ENCODE measurements at regions not wholly inside any gene's neighbourhood (a gene's known extent, or its start where the extent isn't known, plus 50 kb on each side); places are given as distances from the start of the nearest gene placed in this dataset.

GRCh38 chr3:160126761-160127160 lies 98.5 kb upstream of the C3orf80 start:
- POLR2A ChIA-PET, result interaction anchor here (1.0 kb wide), 1 partner anchor 8 kb away, joined by 3 read pairs; no protein-coding TSS in a partner anchor
- no peak for FAIRE-seq
- WGBS (ENCODE audit: insufficient coverage, low coverage, missing lambda C conversion rate), result 0% methylated on average over 4 of the region's 4 CpGs
- H2AFZ ChIP-seq (ENCODE audit: low read depth, low read length), result no peak overlapping the region
- no peak overlapping the region for H3K4me3 ChIP-seq
- in situ Hi-C loops (cut with MboI) (no loop called here), intact Hi-C loops (cut with micrococcal nuclease) (no loop called here)
- no peaks in the 10 kb centered on the region; the same call in 1 of the 2 replicates for H4K20me1 ChIP-seq (replicated peaks; ENCODE audit: control insufficient read depth, insufficient read depth, low read length)
- no peaks in the 10 kb centered on the region for H3K9me1 ChIP-seq (ENCODE audit: control insufficient read depth, insufficient read depth, low read length)
- no peaks in the 10 kb centered on the region for H3K4me1 ChIP-seq (replicated peaks in 1 of 2; ENCODE audit: control insufficient read depth in 2 of 2, insufficient read depth in 2 of 2, low read length in 2 of 2)
- no peak for TF ChIP-seq CREB3 (tag; conservative IDR thresholded peaks at IDR 0.05; ENCODE audit: low read depth)
- no peak for ATAC-seq
- no peaks in the 10 kb centered on the region for H3K9me3 ChIP-seq (replicated peaks; ENCODE audit: control insufficient read depth, insufficient read depth, low read depth, low read length)
- H3K27ac ChIP-seq (ENCODE audit: extremely low read depth, low read depth, low read length), result no peak overlapping the region
- no peak overlapping the region for H3K9ac ChIP-seq (ENCODE audit: insufficient read depth in 1 of 2, low read depth in 2 of 2, low read length in 2 of 2)
- no peak overlapping the region for H3K4me2 ChIP-seq (ENCODE audit: insufficient read depth, low read length)
- CTCF ChIA-PET (ENCODE audit: low intra/inter-chr PET ratio), result no interaction called here
- H3K36me3 ChIP-seq (ENCODE audit: control insufficient read depth, insufficient read depth, low read length), result no peaks in the 10 kb centered on the region
- BruUV-seq (replicated peaks), result no TSS peak
- 0 out of 5 replicates have a peak, but pooled peaks cover 0 to 3% of the 10 kb centered on the region in 2 experiments for H3K27me3 ChIP-seq (ENCODE audit: control insufficient read depth in 2 of 2, insufficient read depth in 2 of 2, low read length in 2 of 2)
- no peak for DNase-seq (ENCODE audit: extremely low read depth in 1 of 4, low spot score in 3 of 4)
- H3K79me2 ChIP-seq (ENCODE audit: control insufficient read depth, insufficient read depth, low read length), result no peaks in the 10 kb centered on the region

GRCh38 chr3:160127308-160127707 lies 97.9 kb upstream of the C3orf80 start:
- H3K27ac ChIP-seq (ENCODE audit: extremely low read depth, low read depth, low read length), result no peak overlapping the region
- no peaks in the 10 kb centered on the region for H3K79me2 ChIP-seq (ENCODE audit: control insufficient read depth, insufficient read depth, low read length)
- H3K4me2 ChIP-seq (ENCODE audit: insufficient read depth, low read length), result no peak overlapping the region
- no peak for DNase-seq (ENCODE audit: extremely low read depth in 1 of 4, low spot score in 3 of 4)
- no TSS peak for BruUV-seq (replicated peaks)
- 0 out of 5 replicates have a peak, but pooled peaks cover 0 to 3% of the 10 kb centered on the region in 2 experiments for H3K27me3 ChIP-seq (ENCODE audit: control insufficient read depth in 2 of 2, insufficient read depth in 2 of 2, low read length in 2 of 2)
- H3K9me3 ChIP-seq (replicated peaks; ENCODE audit: control insufficient read depth, insufficient read depth, low read depth, low read length), result no peaks in the 10 kb centered on the region
- H4K20me1 ChIP-seq (replicated peaks; ENCODE audit: control insufficient read depth, insufficient read depth, low read length), result no peaks in the 10 kb centered on the region; the same call in 1 of the 2 replicates
- 0% methylated on average over 3 of the region's 3 CpGs for WGBS (ENCODE audit: insufficient coverage, low coverage, missing lambda C conversion rate)
- no peak for FAIRE-seq
- H3K36me3 ChIP-seq (ENCODE audit: control insufficient read depth, insufficient read depth, low read length), result no peaks in the 10 kb centered on the region
- H3K9ac ChIP-seq (ENCODE audit: insufficient read depth in 1 of 2, low read depth in 2 of 2, low read length in 2 of 2), result no peak overlapping the region
- in situ Hi-C loops (cut with MboI), result no loop called here
- no peak overlapping the region for H3K4me3 ChIP-seq
- ChIA-PET CTCF (ENCODE audit: low intra/inter-chr PET ratio) (no interaction called here), POLR2A (interaction anchor here (0.7 to 1.0 kb wide), 2 partner anchors 9 to 10 kb away, joined by 3 read pairs; no protein-coding TSS in a partner anchor)
- no peaks in the 10 kb centered on the region for H3K4me1 ChIP-seq (replicated peaks in 1 of 2; ENCODE audit: control insufficient read depth in 2 of 2, insufficient read depth in 2 of 2, low read length in 2 of 2)
- ATAC-seq, result no peak
- no peak overlapping the region for H2AFZ ChIP-seq (ENCODE audit: low read depth, low read length)
- no peaks in the 10 kb centered on the region for H3K9me1 ChIP-seq (ENCODE audit: control insufficient read depth, insufficient read depth, low read length)
- intact Hi-C loops (cut with micrococcal nuclease), result no loop called here
- TF ChIP-seq ZNF655 (CRISPR knock-in tag; IDR thresholded peaks at IDR 0.05), result no peak
- TF ChIP-seq MCM2 (IDR thresholded peaks at IDR 0.05; ENCODE audit: low read depth), result no peak
- no peak for TF ChIP-seq ZNF134 (CRISPR knock-in tag; conservative IDR thresholded peaks at IDR 0.05)
- no peak for TF ChIP-seq NCOA2 (IDR thresholded peaks at IDR 0.05; ENCODE audit: partially characterized antibody in 2 of 2)
- no peak for TF ChIP-seq BHLHE40 (IDR thresholded peaks at IDR 0.05; ENCODE audit: low read length)
- TF ChIP-seq PHB2 (IDR thresholded peaks at IDR 0.05; ENCODE audit: low read depth), result no peak
- no peak for TF ChIP-seq TFAM (CRISPR knock-in tag; conservative IDR thresholded peaks at IDR 0.05)
- no peak for TF ChIP-seq SMARCB1 (IDR thresholded peaks at IDR 0.05; ENCODE audit: insufficient read length, low read depth)
- no peak for TF ChIP-seq ETV5 (CRISPR knock-in tag; IDR thresholded peaks at IDR 0.05; ENCODE audit: low read depth)
- TF ChIP-seq ARHGAP35 (IDR thresholded peaks at IDR 0.05; ENCODE audit: partially characterized antibody), result no peak
- no peak for TF ChIP-seq JUNB (CRISPR knock-in tag; conservative IDR thresholded peaks at IDR 0.05)
- TF ChIP-seq, protein P1, sequence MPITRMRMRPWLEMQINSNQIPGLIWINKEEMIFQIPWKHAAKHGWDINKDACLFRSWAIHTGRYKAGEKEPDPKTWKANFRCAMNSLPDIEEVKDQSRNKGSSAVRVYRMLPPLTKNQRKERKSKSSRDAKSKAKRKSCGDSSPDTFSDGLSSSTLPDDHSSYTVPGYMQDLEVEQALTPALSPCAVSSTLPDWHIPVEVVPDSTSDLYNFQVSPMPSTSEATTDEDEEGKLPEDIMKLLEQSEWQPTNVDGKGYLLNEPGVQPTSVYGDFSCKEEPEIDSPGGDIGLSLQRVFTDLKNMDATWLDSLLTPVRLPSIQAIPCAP (CRISPR knock-in tag; IDR thresholded peaks at IDR 0.05; ENCODE audit: borderline replicate concordance), result no peak

All from K562 (cell line).